ENCODE measurements at regions not wholly inside any gene's neighbourhood (a gene's known extent, or its start where the extent isn't known, plus 50 kb on each side); places are given as distances from the start of the nearest gene placed in this dataset.
"Not testable (repeated sequence)": the region's sequence is repeated elsewhere in the genome, so short reads cannot be mapped to it uniquely, and the experiment has no call there.

GRCh38 chr7:140261522-140261921, 84.7 kb upstream of the KDM7A start:
- H3K27ac ChIP-seq, result peak overlapping the region in 1 of 4 donors; percentile 42
- DNase-seq, result no peak
- 36 to 73% methylated on average over 1 of the region's 1 CpG for WGBS, 2 donors

GRCh38 chr7:140261105-140261486, 84.3 kb upstream of the KDM7A start:
- no peaks in the 10 kb centered on the region for H3K9me3 ChIP-seq
- TF ChIP-seq CTCF (IDR thresholded peaks at IDR 0.05) (no peak), POLR2A (IDR thresholded peaks at IDR 0.05) (no peak), POLR2AphosphoS5 (IDR thresholded peaks at IDR 0.05) (no peak), EP300 (IDR thresholded peaks at IDR 0.05) (no peak)
- WGBS, 2 donors, result 58 to 71% methylated on average over 5 of the region's 5 CpGs
- peak overlapping the region in 2 of 4 donors; percentile 42 to 52 for H3K27ac ChIP-seq
- no peak for ATAC-seq (ENCODE audit: low FRiP score in 2 of 2)
- H3K4me3 ChIP-seq, result no peak overlapping the region
- H3K4me1 ChIP-seq, result peaks cover 3 to 18% (median 5%) of the 10 kb centered on the region in 4 donors
- H3K36me3 ChIP-seq, result no peaks in the 10 kb centered on the region
- no peak for DNase-seq
- no peaks in the 10 kb centered on the region for H3K27me3 ChIP-seq

More at GRCh38 chr7:140261522-140261921, 84.7 kb upstream of the KDM7A start:
- no peaks in the 10 kb centered on the region for H3K9me3 ChIP-seq
- H3K36me3 ChIP-seq, result no peaks in the 10 kb centered on the region
- no peak overlapping the region for H3K4me3 ChIP-seq
- peaks cover 3 to 18% (median 5%) of the 10 kb centered on the region in 4 donors for H3K4me1 ChIP-seq
- TF ChIP-seq EP300 (IDR thresholded peaks at IDR 0.05), result no peak
- no peak for TF ChIP-seq POLR2A (IDR thresholded peaks at IDR 0.05)
- TF ChIP-seq POLR2AphosphoS5 (IDR thresholded peaks at IDR 0.05), result no peak
- TF ChIP-seq CTCF (IDR thresholded peaks at IDR 0.05), result no peak
- no peaks in the 10 kb centered on the region for H3K27me3 ChIP-seq
- ATAC-seq (ENCODE audit: low FRiP score in 2 of 2), result no peak

GRCh38 chr7:140260352-140261104, 83.7 kb upstream of the KDM7A start:
- WGBS, 2 donors, result 42 to 44% methylated on average over 10 of the region's 10 CpGs
- Histone ChIP-seq H3K9me3 (no peaks in the 10 kb centered on the region), H3K4me1 (peaks cover 3 to 18% (median 5%) of the 10 kb centered on the region in 4 donors), H3K36me3 (no peaks in the 10 kb centered on the region), H3K4me3 (peak overlapping the region in 2 of 4 donors; percentile 22 to 26), H3K27me3 (no peaks in the 10 kb centered on the region), H3K27ac (peak overlapping the region in 2 of 4 donors; percentile 42 to 52)
- TF ChIP-seq POLR2A (IDR thresholded peaks at IDR 0.05) (no peak), CTCF (IDR thresholded peaks at IDR 0.05) (no peak), POLR2AphosphoS5 (IDR thresholded peaks at IDR 0.05) (no peak), EP300 (IDR thresholded peaks at IDR 0.05) (no peak)
- no peak for DNase-seq
- ATAC-seq (ENCODE audit: low FRiP score in 2 of 2), result no peak

GRCh38 chr7:140257278-140257677, 80.5 kb upstream of the KDM7A start:
- not testable (repeated sequence) for H3K36me3 ChIP-seq; H3K27me3 ChIP-seq; H3K27ac ChIP-seq; H3K9me3 ChIP-seq; H3K4me3 ChIP-seq; DNase-seq; ATAC-seq (ENCODE audit: low FRiP score in 2 of 2)
- H3K4me1 ChIP-seq, result peaks cover 16 to 35% (median 18%) of the 10 kb centered on the region in 4 donors
- WGBS, 2 donors, result 82 to 85% methylated on average over 3 of the region's 3 CpGs

- DNase-seq; H3K4me3 ChIP-seq; ATAC-seq (ENCODE audit: low FRiP score in 2 of 2); H3K9me3 ChIP-seq; H3K36me3 ChIP-seq; H3K27me3 ChIP-seq: not testable (repeated sequence)
- 91% methylated on average over 8 to 9 of the region's 9 CpGs for WGBS, 2 donors
- Histone ChIP-seq H3K4me1 (peaks cover 16 to 25% (median 16%) of the 10 kb centered on the region in 4 donors), H3K27ac (peak overlapping the region in 1 of 4 donors; percentile 76)
These were observed 78.2 kb upstream of the KDM7A start for GRCh38 chr7:140254976-140255375.
